GM23338 (cell line): ENCODE measurements at regions not wholly inside any gene's neighbourhood (a gene's known extent, or its start where the extent isn't known, plus 50 kb on each side); places are given as distances from the start of the nearest gene placed in this dataset.

Experiments used
- ATAC-seq: fragments of 200-7000 bp; cut with Tn5 transposase; 3 replicates; pipeline ENCODE4 v1.9.1; 2020
- DNase-seq: peaks from one replicate; pipeline ENCODE4 v3.0.0-alpha.2; 2015; ENCODE audit warnings: low spot score
- H2AFZ ChIP-seq: fragments of 200-600 bp; sonication (generic); 2 replicates; pipeline ENCODE4 v1.8.0; 2016; ENCODE audit warnings: antibody characterized with exemption, mild to moderate bottlenecking, moderate library complexity
- H3F3A ChIP-seq: fragments of 200-600 bp; sonication (generic); replicated peaks from 2 replicates; pipeline ENCODE4 v1.8.0; 2017; ENCODE audit warnings: antibody characterized with exemption, mixed run types, low read depth
- H3K27ac ChIP-seq: fragments of 200-600 bp; sonication (generic); 2 replicates; pipeline ENCODE4 v1.6.1; 2016; ENCODE audit warnings: low read depth
- H3K27me3 ChIP-seq: fragments of 200-600 bp; sonication (generic); 2 replicates; pipeline ENCODE4 v1.8.0; 2016; ENCODE audit warnings: mild to moderate bottlenecking, mixed run types, moderate library complexity; ENCODE audit not compliant: insufficient read depth
- H3K36me3 ChIP-seq: fragments of 200-600 bp; sonication (generic); 2 replicates; pipeline ENCODE4 v1.8.0; 2016; ENCODE audit warnings: mild to moderate bottlenecking; ENCODE audit not compliant: insufficient read depth
- H3K4me1 ChIP-seq: fragments of 200-600 bp; sonication (generic); 2 replicates; pipeline ENCODE4 v1.8.0; 2016; ENCODE audit warnings: mild to moderate bottlenecking, moderate library complexity; ENCODE audit not compliant: insufficient read depth
- H3K4me2 ChIP-seq: fragments of 200-600 bp; sonication (generic); 2 replicates; pipeline ENCODE4 v1.7.1; 2017; ENCODE audit warnings: mixed run types
- H3K4me3 ChIP-seq: fragments of 200-600 bp; sonication (generic); 2 replicates; pipeline ENCODE4 v1.6.1; 2016; ENCODE audit warnings: mixed run types
- H3K79me2 ChIP-seq: fragments of 200-600 bp; sonication (generic); replicated peaks from 2 replicates; pipeline ENCODE4 v1.8.0; 2017; ENCODE audit warnings: mild to moderate bottlenecking; ENCODE audit not compliant: insufficient read depth
- H3K9me2 ChIP-seq: fragments of 200-600 bp; sonication (generic); 2 replicates; pipeline ENCODE4 v1.8.0; 2017; ENCODE audit not compliant: insufficient read depth
- H4K20me1 ChIP-seq: fragments of 200-600 bp; sonication (generic); replicated peaks from 2 replicates; pipeline ENCODE4 v1.8.0; 2017; ENCODE audit warnings: mild to moderate bottlenecking; ENCODE audit not compliant: insufficient read depth
- H3K27ac Mint-ChIP-seq: 2 replicates; pipeline ENCODE4 v1.8.0; 2020; ENCODE audit warnings: inconsistent platforms, mild to moderate bottlenecking, moderate library complexity, mixed read lengths
- H3K27me3 Mint-ChIP-seq: 3 replicates; pipeline ENCODE4 v1.8.0; 2022; ENCODE audit warnings: low read depth, mild to moderate bottlenecking, moderate library complexity, mixed read lengths, inconsistent platforms; ENCODE audit not compliant: insufficient read depth, poor library complexity
- H3K36me3 Mint-ChIP-seq: 3 replicates; pipeline ENCODE4 v1.8.0; 2021; ENCODE audit warnings: low read depth, mild to moderate bottlenecking, inconsistent platforms, moderate library complexity, mixed read lengths
- H3K4me1 Mint-ChIP-seq: 3 replicates; pipeline ENCODE4 v1.8.0; 2020; ENCODE audit warnings: mild to moderate bottlenecking, inconsistent platforms, mixed read lengths
- H3K4me3 Mint-ChIP-seq: 3 replicates; pipeline ENCODE4 v1.8.0; 2021; ENCODE audit warnings: moderate library complexity, mild to moderate bottlenecking, inconsistent platforms, mixed read lengths
- H3K9me3 Mint-ChIP-seq: 3 replicates; pipeline ENCODE4 v1.8.0; 2020; ENCODE audit warnings: moderate library complexity, mild to moderate bottlenecking, inconsistent platforms, mixed read lengths
- CREB1 ChIP-seq: fragments of 250-450 bp; sonication (Bioruptor Pico); IDR thresholded peaks from 2 replicates; pipeline ENCODE4 v1.5.0; 2020; ENCODE audit warnings: low read depth, mild to moderate bottlenecking, moderate library complexity
- CTCF ChIP-seq, 2 experiments: fragments of 200-600 bp in 1 of 2; sonication (generic) in 1 of 2; conservative IDR thresholded peaks; 2 replicates each; pipeline versions ENCODE4 v1.5.1 to v1.6.1; 2016 to 2017; ENCODE audit warnings: antibody characterized with exemption in 2 of 2, low read depth in 2 of 2, mild to moderate bottlenecking in 2 of 2, moderate library complexity in 1 of 2
- EZH2 ChIP-seq: fragments of 200-600 bp; sonication (generic); IDR thresholded peaks from one replicate; pipeline ENCODE4 v1.8.0; 2017; ENCODE audit warnings: antibody characterized with exemption, mild to moderate bottlenecking, low read depth; ENCODE audit not compliant: unreplicated experiment
- EZH2phosphoT487 ChIP-seq: fragments of 200-600 bp; sonication (generic); IDR thresholded peaks from one replicate; pipeline ENCODE4 v1.8.1; 2018; ENCODE audit warnings: antibody characterized with exemption; ENCODE audit not compliant: unreplicated experiment
- JUNB ChIP-seq: IDR thresholded peaks from one replicate; pipeline ENCODE4 v1.6.1; 2016; ENCODE audit warnings: antibody characterized with exemption; ENCODE audit not compliant: unreplicated experiment
- NANOG ChIP-seq: IDR thresholded peaks from 2 replicates; pipeline ENCODE4 v1.6.1; 2016; ENCODE audit warnings: antibody characterized with exemption, borderline replicate concordance
- POLR2AphosphoS5 ChIP-seq: IDR thresholded peaks from 2 replicates; pipeline ENCODE4 v1.6.1; 2016; ENCODE audit warnings: antibody characterized with exemption, low read depth
- REST ChIP-seq: IDR thresholded peaks from one replicate; pipeline ENCODE4 v1.6.1; 2018; ENCODE audit warnings: antibody characterized with exemption; ENCODE audit not compliant: unreplicated experiment
- STAT1 ChIP-seq: IDR thresholded peaks from one replicate; pipeline ENCODE4 v1.6.1; 2016; ENCODE audit warnings: antibody characterized with exemption; ENCODE audit not compliant: unreplicated experiment
- ZNF114 ChIP-seq: fragments of 250-450 bp; sonication (Bioruptor Pico); IDR thresholded peaks from 2 replicates; pipeline ENCODE4 v1.5.0; 2020; ENCODE audit warnings: mild to moderate bottlenecking, moderate library complexity
- ZNF331 ChIP-seq: fragments of 250-450 bp; sonication (Bioruptor Pico); IDR thresholded peaks from 2 replicates; pipeline ENCODE4 v1.5.0; 2020; ENCODE audit warnings: low read depth, mild to moderate bottlenecking, moderate library complexity
- ZNF462 ChIP-seq: fragments of 250-450 bp; sonication (Bioruptor Pico); IDR thresholded peaks from 2 replicates; pipeline ENCODE4 v1.5.0; 2020; ENCODE audit warnings: mild to moderate bottlenecking, moderate library complexity
- TF ChIP-seq, protein P1 (sequence below): IDR thresholded peaks from 2 replicates; pipeline ENCODE4 v1.6.1; 2016; ENCODE audit warnings: antibody characterized with exemption

DNA sequence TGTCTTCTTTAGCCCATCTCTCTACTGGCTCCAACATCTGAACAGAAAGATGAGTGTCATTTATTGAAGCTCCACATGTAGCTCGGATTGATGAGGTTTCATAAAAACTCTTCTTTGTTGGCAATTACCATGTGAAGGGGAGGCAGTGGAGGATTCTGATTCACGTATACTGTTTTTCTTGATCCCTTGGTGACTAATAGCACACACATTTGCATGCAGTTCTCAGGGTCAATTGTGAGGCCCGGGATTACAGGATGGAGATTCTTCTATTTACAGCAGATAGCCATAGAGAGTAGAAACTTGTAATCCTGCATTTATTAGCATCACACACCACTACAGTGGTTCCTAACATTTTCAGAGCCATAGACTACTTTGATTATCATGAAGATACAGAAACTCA is 133.2 kb upstream of the MARCHF11 start:
- no peaks in the 10 kb centered on the region for H3K79me2 ChIP-seq
- no peak overlapping the region for H3K4me3 Mint-ChIP-seq
- H3K4me3 ChIP-seq, result no peak overlapping the region
- H3K27ac ChIP-seq, result no peak overlapping the region
- H3F3A ChIP-seq, result no peaks in the 10 kb centered on the region
- no peak for TF ChIP-seq ZNF462 (CRISPR knock-in tag)
- no peak for TF ChIP-seq NANOG
- no peak for TF ChIP-seq ZNF114 (CRISPR knock-in tag)
- TF ChIP-seq, protein P1, sequence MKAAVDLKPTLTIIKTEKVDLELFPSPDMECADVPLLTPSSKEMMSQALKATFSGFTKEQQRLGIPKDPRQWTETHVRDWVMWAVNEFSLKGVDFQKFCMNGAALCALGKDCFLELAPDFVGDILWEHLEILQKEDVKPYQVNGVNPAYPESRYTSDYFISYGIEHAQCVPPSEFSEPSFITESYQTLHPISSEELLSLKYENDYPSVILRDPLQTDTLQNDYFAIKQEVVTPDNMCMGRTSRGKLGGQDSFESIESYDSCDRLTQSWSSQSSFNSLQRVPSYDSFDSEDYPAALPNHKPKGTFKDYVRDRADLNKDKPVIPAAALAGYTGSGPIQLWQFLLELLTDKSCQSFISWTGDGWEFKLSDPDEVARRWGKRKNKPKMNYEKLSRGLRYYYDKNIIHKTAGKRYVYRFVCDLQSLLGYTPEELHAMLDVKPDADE, result no peak
- TF ChIP-seq EZH2phosphoT487, result no peak
- TF ChIP-seq CREB1, result no peak
- TF ChIP-seq CTCF (conservative IDR thresholded peaks at IDR 0.05; ENCODE audit: low read depth in 2 of 2), result no peak
- TF ChIP-seq STAT1, result no peak
- no peak for TF ChIP-seq REST
- no peak for TF ChIP-seq JUNB
- no peak for TF ChIP-seq POLR2AphosphoS5
- TF ChIP-seq ZNF331 (CRISPR knock-in tag), result no peak
- TF ChIP-seq EZH2, result no peak
- H3K4me2 ChIP-seq, result no peak overlapping the region
- H3K4me1 Mint-ChIP-seq, result no peaks in the 10 kb centered on the region
- DNase-seq (no peak), ATAC-seq (no peak)
- no peaks in the 10 kb centered on the region for H3K9me2 ChIP-seq
- no peaks in the 10 kb centered on the region for H3K27me3 ChIP-seq
- no peaks in the 10 kb centered on the region; the same call in 2 of the 3 replicates for H3K9me3 Mint-ChIP-seq
- no peak overlapping the region for H3K27ac Mint-ChIP-seq
- no peak overlapping the region for H2AFZ ChIP-seq
- H3K4me1 ChIP-seq, result no peaks in the 10 kb centered on the region
- H4K20me1 ChIP-seq, result no peaks in the 10 kb centered on the region
- H3K36me3 ChIP-seq, result no peaks in the 10 kb centered on the region
- peaks cover 4% of the 10 kb centered on the region for H3K27me3 Mint-ChIP-seq
- H3K36me3 Mint-ChIP-seq, result no peaks in the 10 kb centered on the region
